Hematopoietic multipotent progenitor cell treated with erythropoietin and hydrocortisone succinate and interleukin-3 and kit ligand, for 15 days (in vitro differentiated cells): ENCODE measurements at regions not wholly inside any gene's neighbourhood (a gene's known extent, or its start where the extent isn't known, plus 50 kb on each side); places are given as distances from the start of the nearest gene placed in this dataset.

Experiments
- DNase-seq: peaks from one replicate; pipeline ENCODE4 v3.0.0-alpha.2; 2015; ENCODE audit warnings: low spot score

- DNase-seq, result no peak
These were observed 60.1 kb upstream of the RAB4A start for GRCh38 chr1:229210844-229211243.

- DNase-seq, result no peak
These were observed 57.1 kb upstream of the RAB4A start for GRCh38 chr1:229213797-229214196.

- no peak for DNase-seq
These were observed 53.2 kb upstream of the RAB4A start for GRCh38 chr1:229217716-229218115.

- no peak for DNase-seq
These were observed 52.3 kb upstream of the RAB4A start for GRCh38 chr1:229218612-229219025.

GRCh38 chr1:229220163-229220846 is 50.6 kb upstream of the RAB4A start:
- DNase-seq, result no peak

GRCh38 chr1:229221106-229222019 is 49.5 kb upstream of the RAB4A start:
- no peak for DNase-seq
